ENCODE measurements at regions not wholly inside any gene's neighbourhood (a gene's known extent, or its start where the extent isn't known, plus 50 kb on each side); places are given as distances from the start of the nearest gene placed in this dataset.
"Not testable (repeated sequence)": the region's sequence is repeated elsewhere in the genome, so short reads cannot be mapped to it uniquely, and the experiment has no call there.

DNA sequence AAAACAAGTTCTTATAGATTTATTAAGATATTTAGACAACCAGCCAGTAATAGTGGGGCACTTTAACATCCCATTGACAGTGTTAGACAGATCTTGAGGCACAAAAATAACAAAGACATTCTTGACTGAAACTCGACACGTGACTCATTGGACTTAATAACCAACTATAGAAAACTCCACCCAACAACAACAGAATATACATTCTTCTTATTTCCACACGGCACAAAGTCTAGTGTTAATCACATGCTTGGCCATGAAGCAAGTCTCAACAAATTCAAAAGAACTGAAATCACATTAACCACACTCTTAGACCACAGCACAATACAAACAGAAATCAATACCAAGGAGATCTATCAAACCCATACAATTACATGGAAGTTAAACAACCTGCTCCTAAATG lies 138.1 kb downstream of the ARL5B start:
- H3K27me3 Mint-ChIP-seq = no peaks in the 10 kb centered on the region
- no peaks in the 10 kb centered on the region for H3K4me1 Mint-ChIP-seq (ENCODE audit: low read depth)
- no peak overlapping the region for H3K4me3 Mint-ChIP-seq
- POLR2A ChIA-PET = no interaction called here
- CTCF ChIA-PET = no interaction called here
- H3K27ac Mint-ChIP-seq = no peak overlapping the region
- DNase-seq = no peak
- intact Hi-C loops (cut with micrococcal nuclease) = no loop called here
- H3K36me3 Mint-ChIP-seq = no peaks in the 10 kb centered on the region
- H3K9me3 Mint-ChIP-seq = no peaks in the 10 kb centered on the region

DNA sequence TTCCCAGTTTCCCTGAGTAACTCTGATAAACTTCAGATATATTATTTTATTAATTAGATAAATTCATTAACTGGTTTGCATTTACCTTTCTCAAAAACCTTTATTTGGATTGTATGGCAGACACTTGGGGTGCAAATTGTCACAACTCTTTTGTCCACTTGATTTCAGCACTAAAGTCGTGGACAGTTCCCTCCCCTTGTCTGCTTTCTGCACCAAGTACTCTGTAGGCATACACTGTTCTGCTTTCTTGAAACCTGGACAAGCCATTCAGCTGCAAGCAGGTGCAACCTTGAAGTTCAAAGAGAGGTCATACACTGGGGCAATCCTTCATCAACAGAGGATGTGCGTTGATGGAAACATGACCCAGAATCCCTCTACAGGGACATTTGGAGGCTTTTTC lies 162.9 kb downstream of the ARL5B start:
- peaks cover 25% of the 10 kb centered on the region for H3K9me3 Mint-ChIP-seq
- no peak overlapping the region for H3K27ac Mint-ChIP-seq
- no peak overlapping the region for H3K4me3 Mint-ChIP-seq
- intact Hi-C loops (cut with micrococcal nuclease) = no loop called here
- CTCF ChIA-PET = no interaction called here
- no peaks in the 10 kb centered on the region for H3K27me3 Mint-ChIP-seq
- H3K4me1 Mint-ChIP-seq (ENCODE audit: low read depth) = no peaks in the 10 kb centered on the region
- DNase-seq = no peak
- H3K36me3 Mint-ChIP-seq = no peaks in the 10 kb centered on the region
- POLR2A ChIA-PET = no interaction called here

DNA sequence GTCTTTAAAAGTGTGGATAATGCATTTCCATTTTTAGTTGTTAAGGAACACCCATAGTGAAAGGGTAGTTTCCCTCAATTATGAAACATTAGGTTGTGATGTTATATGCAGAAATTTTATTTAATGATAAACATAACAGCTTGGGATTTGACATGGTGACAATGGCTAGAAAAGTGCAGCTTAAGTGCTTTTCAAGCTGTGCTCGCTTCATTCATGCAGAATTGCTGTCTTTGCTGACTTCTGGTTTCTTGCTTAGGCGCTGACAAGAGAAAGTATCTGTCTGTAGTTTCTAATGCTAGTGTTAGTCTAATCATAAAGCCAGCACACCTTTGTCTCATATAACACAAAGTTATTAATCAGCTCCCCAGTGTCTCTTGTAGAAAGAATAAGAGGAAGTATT lies 170.0 kb downstream of the ARL5B start:
- Mint-ChIP-seq H3K27me3 (no peaks in the 10 kb centered on the region), H3K27ac (no peak overlapping the region), H3K4me1 (ENCODE audit: low read depth) (no peaks in the 10 kb centered on the region), H3K4me3 (no peak overlapping the region), H3K9me3 (peaks cover 4% of the 10 kb centered on the region), H3K36me3 (no peaks in the 10 kb centered on the region)
- ChIA-PET CTCF (no interaction called here), POLR2A (no interaction called here)
- DNase-seq = no peak
- intact Hi-C loops (cut with micrococcal nuclease) = no loop called here

DNA sequence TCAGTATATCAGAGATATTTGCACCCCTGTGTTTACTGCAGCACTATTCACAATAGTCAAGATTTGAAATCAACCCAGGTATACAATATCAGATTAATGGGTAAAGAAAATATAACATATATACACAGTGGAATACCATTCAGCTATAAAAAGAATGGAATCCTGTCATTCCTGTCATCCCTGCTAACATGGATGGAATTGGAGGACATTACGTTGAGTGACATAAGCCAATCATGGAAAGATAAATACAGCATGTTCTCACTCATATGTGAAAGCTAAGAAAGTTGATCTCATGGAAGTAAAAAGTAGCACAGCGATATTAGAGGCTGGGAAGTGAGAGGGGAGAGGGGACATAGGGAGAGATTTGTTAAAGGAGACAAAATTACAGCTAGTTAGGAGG lies 171.0 kb downstream of the ARL5B start:
- no peak for DNase-seq
- no peaks in the 10 kb centered on the region for H3K36me3 Mint-ChIP-seq
- intact Hi-C loops (cut with micrococcal nuclease) = no loop called here
- ChIA-PET CTCF (no interaction called here), POLR2A (no interaction called here)
- H3K4me3 Mint-ChIP-seq = no peak overlapping the region
- no peaks in the 10 kb centered on the region for H3K4me1 Mint-ChIP-seq (ENCODE audit: low read depth)
- H3K27me3 Mint-ChIP-seq = no peaks in the 10 kb centered on the region
- H3K9me3 Mint-ChIP-seq = no peaks in the 10 kb centered on the region
- no peak overlapping the region for H3K27ac Mint-ChIP-seq

DNA sequence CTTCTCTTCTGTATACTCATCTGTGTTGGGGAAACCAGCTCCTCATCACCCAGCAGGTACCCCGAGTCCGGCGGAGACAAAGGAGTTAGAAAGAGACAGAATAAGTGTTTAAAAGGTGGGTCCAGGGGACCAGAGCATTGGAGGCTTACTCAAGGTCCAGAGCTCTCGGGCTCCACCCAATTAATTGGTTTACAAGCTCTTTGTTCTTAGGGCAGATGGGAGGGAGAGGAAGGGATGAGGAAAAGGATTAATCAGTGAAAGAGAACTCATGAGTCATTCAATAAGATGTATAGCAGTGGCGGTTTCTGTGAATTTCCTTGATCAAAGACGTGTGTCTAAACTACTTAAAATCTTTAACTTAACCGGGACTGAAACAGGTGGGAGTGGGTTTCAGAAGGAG lies 192.0 kb upstream of the MALRD1 start:
- CTCF ChIA-PET; intact Hi-C loops (cut with micrococcal nuclease); H3K27me3 Mint-ChIP-seq; H3K4me3 Mint-ChIP-seq; H3K36me3 Mint-ChIP-seq; H3K4me1 Mint-ChIP-seq (ENCODE audit: low read depth); H3K9me3 Mint-ChIP-seq; H3K27ac Mint-ChIP-seq; DNase-seq; POLR2A ChIA-PET: not testable (repeated sequence)

DNA sequence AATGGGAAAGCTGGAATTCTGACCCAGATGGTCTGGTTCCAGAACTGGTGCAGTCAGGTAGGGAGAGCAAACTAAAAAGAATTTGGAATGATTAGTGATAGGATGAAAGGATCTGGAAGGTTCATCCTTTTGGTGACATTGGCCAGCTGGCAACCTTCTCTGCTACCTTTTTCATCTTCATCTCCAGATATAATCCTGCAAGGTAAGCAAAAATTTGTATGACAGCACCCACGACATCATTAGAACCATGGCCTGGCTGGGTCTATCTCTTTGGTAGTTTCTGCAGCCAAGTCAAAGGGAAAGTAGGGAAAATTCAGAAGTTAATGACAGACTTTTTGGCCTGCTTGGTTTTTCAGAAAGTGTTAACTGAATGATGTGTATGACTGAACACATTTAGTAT lies 188.9 kb upstream of the MALRD1 start:
- Mint-ChIP-seq H3K9me3 (no peaks in the 10 kb centered on the region), H3K27ac (no peak overlapping the region), H3K4me1 (ENCODE audit: low read depth) (no peaks in the 10 kb centered on the region), H3K27me3 (no peaks in the 10 kb centered on the region), H3K36me3 (no peaks in the 10 kb centered on the region), H3K4me3 (no peak overlapping the region)
- POLR2A ChIA-PET = no interaction called here
- intact Hi-C loops (cut with micrococcal nuclease) = no loop called here
- CTCF ChIA-PET = interaction anchor here (0.7 kb wide), 1 partner anchor 169 kb away, joined by 3 read pairs; no protein-coding TSS in a partner anchor
- no peak for DNase-seq

DNA sequence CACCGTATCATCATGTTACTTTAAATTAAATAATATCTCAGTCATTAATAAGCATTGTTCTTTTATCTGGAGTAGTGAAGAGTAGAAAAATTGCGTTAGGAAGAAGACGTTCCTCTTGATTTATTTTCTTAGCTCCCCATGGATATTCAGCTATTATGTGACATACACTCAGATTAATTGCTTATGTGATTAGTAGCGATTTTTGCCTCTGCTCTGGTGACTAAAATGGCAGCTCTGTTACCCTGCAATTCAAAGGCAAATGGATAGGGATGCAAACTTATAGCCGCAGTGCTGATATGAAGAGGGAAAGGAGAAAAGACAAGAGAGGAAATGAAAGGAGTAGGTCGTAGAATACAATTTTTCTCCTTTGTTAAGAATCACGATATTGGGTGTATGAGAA lies 188.4 kb upstream of the MALRD1 start:
- Mint-ChIP-seq H3K36me3 (no peaks in the 10 kb centered on the region), H3K9me3 (no peaks in the 10 kb centered on the region), H3K27me3 (no peaks in the 10 kb centered on the region), H3K27ac (no peak overlapping the region), H3K4me3 (no peak overlapping the region), H3K4me1 (ENCODE audit: low read depth) (no peaks in the 10 kb centered on the region)
- intact Hi-C loops (cut with micrococcal nuclease) = no loop called here
- ChIA-PET POLR2A (no interaction called here), CTCF (interaction anchor here (0.7 kb wide), 1 partner anchor 169 kb away, joined by 3 read pairs; no protein-coding TSS in a partner anchor)
- no peak for DNase-seq

DNA sequence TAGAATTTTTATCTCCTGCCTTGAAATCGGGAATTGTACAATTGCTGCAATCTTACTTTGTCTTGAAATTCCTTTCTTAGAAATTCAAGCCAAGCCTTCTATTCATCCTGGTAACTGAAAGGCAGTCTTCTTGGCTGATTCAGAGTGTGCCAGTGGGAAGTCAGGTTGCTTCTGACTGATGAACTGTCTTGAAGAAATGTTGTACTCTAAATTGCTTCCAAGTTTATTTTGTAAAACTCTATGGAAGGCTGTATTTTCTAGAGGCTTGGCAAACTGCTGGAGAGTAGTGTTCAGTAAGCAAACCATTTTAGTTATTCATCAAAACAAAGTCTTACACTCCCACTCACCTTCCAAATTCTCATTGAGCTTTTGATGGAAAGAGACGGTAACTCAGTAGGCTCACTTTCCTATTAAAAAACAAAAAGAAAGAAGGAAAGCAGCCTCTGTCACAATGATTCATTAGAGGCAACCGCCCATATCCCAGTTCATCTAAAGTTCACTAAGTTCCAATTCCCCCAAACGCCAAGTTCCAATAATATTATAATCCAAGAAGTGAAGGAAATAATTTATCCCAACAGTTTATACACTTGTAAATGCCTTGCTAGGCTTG lies 187.9 kb upstream of the MALRD1 start:
- H3K27ac Mint-ChIP-seq = no peak overlapping the region

DNA sequence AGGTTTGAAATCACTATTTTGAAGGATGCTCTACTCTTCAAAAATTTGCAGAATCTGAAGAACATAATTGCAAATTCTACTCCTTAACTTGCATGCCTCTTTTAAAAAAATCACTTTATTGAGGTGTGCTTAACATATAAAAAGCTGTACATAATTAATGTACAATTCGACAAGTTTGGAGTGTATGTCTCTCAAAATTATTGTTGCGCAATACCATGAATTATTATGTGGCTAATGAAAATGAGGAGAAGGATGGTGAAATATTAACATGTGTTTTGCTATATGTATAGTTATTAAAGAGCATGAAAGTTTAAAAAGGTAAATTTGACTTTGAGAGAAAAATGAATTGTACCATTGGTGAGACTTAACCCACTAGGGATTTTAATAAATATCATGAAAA lies 187.2 kb upstream of the MALRD1 start:
- H3K4me1 Mint-ChIP-seq (ENCODE audit: low read depth) = no peaks in the 10 kb centered on the region
- H3K27me3 Mint-ChIP-seq = no peaks in the 10 kb centered on the region
- ChIA-PET CTCF (no interaction called here), POLR2A (no interaction called here)
- H3K9me3 Mint-ChIP-seq = no peaks in the 10 kb centered on the region
- DNase-seq = no peak
- intact Hi-C loops (cut with micrococcal nuclease) = no loop called here
- no peak overlapping the region for H3K4me3 Mint-ChIP-seq
- H3K27ac Mint-ChIP-seq = no peak overlapping the region
- H3K36me3 Mint-ChIP-seq = no peaks in the 10 kb centered on the region

More for the DNA sequence above, 187.9 kb upstream of the MALRD1 start:
- no peak for DNase-seq
- ChIA-PET POLR2A (no interaction called here), CTCF (no interaction called here)
- intact Hi-C loops (cut with micrococcal nuclease) = no loop called here
- Mint-ChIP-seq H3K36me3 (no peaks in the 10 kb centered on the region), H3K4me3 (no peak overlapping the region), H3K27me3 (no peaks in the 10 kb centered on the region), H3K9me3 (no peaks in the 10 kb centered on the region), H3K4me1 (ENCODE audit: low read depth) (no peaks in the 10 kb centered on the region)

DNA sequence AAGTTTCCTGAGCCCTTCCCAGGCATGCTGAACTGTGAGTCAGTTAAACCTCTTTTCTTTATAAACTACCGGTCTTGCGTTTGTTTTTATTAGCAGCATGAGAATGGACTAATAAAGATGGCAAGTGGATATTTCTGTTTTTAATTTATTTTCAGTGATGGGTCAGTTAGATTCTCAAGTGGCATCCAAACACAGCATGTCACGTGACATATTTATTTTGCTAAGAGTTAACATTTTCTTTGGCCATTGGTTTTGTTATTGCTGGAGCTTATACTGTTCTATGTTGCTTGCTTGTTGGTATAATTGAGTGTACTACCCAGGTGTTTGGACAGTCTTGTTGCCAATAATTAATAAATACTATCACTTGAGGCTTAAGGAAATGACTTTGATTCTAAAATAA lies 181.7 kb upstream of the MALRD1 start:
- Mint-ChIP-seq H3K36me3 (no peaks in the 10 kb centered on the region), H3K27me3 (no peaks in the 10 kb centered on the region), H3K27ac (no peak overlapping the region), H3K9me3 (peaks cover 10% of the 10 kb centered on the region), H3K4me1 (ENCODE audit: low read depth) (no peaks in the 10 kb centered on the region), H3K4me3 (no peak overlapping the region)
- no peak for DNase-seq
- CTCF ChIA-PET = no interaction called here
- POLR2A ChIA-PET = no interaction called here
- intact Hi-C loops (cut with micrococcal nuclease) = no loop called here

DNA sequence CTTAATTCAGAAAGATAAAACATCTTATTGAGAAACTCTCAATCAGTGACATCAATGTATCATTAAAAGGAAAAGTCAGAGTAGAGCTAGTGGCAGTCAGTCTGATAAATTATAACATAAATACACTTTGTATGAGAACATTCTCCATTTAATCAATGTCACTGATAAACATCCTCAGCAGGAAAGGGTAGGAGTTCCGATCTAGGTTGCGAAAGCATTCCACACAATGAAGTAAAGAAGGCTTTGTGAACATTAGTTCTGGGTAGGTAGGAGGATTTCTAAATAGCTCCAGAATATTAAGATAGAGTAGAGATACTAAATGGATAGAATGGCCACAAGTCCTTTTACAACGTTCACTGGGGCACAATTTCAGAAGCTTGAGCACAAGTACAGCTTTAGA lies 179.7 kb upstream of the MALRD1 start:
- H3K27me3 Mint-ChIP-seq = no peaks in the 10 kb centered on the region
- ChIA-PET POLR2A (no interaction called here), CTCF (no interaction called here)
- no peak for DNase-seq
- H3K27ac Mint-ChIP-seq = no peak overlapping the region
- H3K4me3 Mint-ChIP-seq = no peak overlapping the region
- H3K9me3 Mint-ChIP-seq = peaks cover 10% of the 10 kb centered on the region
- intact Hi-C loops (cut with micrococcal nuclease) = no loop called here
- no peaks in the 10 kb centered on the region for H3K36me3 Mint-ChIP-seq
- H3K4me1 Mint-ChIP-seq (ENCODE audit: low read depth) = no peaks in the 10 kb centered on the region

DNA sequence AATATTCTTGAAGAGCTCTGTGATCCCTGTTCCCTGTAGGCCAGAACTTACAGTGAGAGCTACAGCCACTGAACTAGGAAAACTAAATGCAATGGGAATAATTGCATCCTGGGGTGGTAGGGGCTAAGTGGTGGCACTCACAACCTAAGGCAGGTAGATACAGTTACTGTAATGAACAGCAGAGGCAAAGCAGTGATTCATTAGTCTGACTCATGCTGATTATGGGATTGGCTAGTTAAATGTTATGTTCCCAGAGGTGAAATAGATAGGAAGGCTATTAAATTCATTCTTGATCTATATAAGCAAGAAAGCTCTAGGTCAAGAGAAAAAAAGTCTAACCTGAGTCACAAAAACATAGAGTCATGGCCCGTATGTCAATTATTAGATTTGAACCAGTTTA lies 173.1 kb upstream of the MALRD1 start:
- H3K9me3 Mint-ChIP-seq = peaks cover 10% of the 10 kb centered on the region
- DNase-seq = no peak
- H3K4me1 Mint-ChIP-seq (ENCODE audit: low read depth) = no peaks in the 10 kb centered on the region
- intact Hi-C loops (cut with micrococcal nuclease) = no loop called here
- no peak overlapping the region for H3K4me3 Mint-ChIP-seq
- H3K36me3 Mint-ChIP-seq = no peaks in the 10 kb centered on the region
- ChIA-PET POLR2A (no interaction called here), CTCF (no interaction called here)
- no peaks in the 10 kb centered on the region for H3K27me3 Mint-ChIP-seq
- H3K27ac Mint-ChIP-seq = no peak overlapping the region

DNA sequence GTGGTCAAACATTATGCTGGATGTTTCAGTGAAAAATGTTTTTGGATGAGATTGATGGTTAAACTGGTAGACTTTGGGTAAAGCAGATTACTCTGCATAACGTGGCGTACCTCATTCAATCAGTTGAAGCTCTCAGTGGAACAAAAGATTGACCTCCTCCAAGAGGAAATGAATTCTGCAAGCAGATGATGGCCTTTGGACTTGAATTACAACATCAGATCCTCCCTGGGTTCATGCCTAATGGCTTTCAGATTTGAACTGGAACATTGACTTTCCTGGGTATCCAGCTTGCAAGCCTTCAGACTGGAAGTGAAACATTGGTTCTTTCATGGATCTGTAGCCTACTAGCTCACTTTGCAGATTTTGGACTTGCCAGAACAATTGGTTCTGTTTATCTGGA lies 169.3 kb upstream of the MALRD1 start:
- no peak for DNase-seq
- peaks cover 3% of the 10 kb centered on the region for H3K9me3 Mint-ChIP-seq
- H3K4me3 Mint-ChIP-seq = no peak overlapping the region
- CTCF ChIA-PET = no interaction called here
- POLR2A ChIA-PET = interaction anchor here (0.6 kb wide), 1 partner anchor 1082 kb away, joined by 3 read pairs; no protein-coding TSS in a partner anchor
- H3K36me3 Mint-ChIP-seq = no peaks in the 10 kb centered on the region
- no peaks in the 10 kb centered on the region for H3K27me3 Mint-ChIP-seq
- no peak overlapping the region for H3K27ac Mint-ChIP-seq
- intact Hi-C loops (cut with micrococcal nuclease) = no loop called here
- H3K4me1 Mint-ChIP-seq (ENCODE audit: low read depth) = no peaks in the 10 kb centered on the region

DNA sequence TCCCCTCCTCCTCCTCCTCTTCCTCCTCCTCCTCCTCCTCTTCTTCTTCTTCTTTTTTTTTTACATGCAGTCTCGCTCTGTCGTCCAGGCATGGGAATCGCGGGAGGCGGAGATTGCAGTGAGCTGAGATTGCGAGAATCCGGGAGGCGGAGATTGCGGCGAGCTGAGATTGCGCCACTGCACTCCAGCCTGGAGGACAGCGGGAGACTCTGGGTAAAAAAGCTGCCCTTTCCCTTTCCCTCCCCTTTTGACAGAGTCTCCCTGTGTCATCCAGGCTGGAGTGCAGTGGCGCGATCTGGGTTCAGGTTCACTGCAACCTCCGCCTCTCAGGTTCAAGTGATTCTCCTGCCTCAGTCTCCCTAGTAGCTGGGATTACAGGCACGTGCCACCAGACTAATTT lies 168.1 kb upstream of the MALRD1 start:
- intact Hi-C loops (cut with micrococcal nuclease) = no loop called here
- CTCF ChIA-PET = no interaction called here
- POLR2A ChIA-PET = no interaction called here
- no peaks in the 10 kb centered on the region for H3K36me3 Mint-ChIP-seq
- peaks cover 3% of the 10 kb centered on the region for H3K9me3 Mint-ChIP-seq
- DNase-seq = no peak
- H3K4me3 Mint-ChIP-seq = no peak overlapping the region
- no peaks in the 10 kb centered on the region for H3K27me3 Mint-ChIP-seq
- H3K27ac Mint-ChIP-seq = no peak overlapping the region
- H3K4me1 Mint-ChIP-seq (ENCODE audit: low read depth) = no peaks in the 10 kb centered on the region

All from activated CD4-positive, alpha-beta memory T cell treated with anti-CD3 and anti-CD28 coated beads for 36 hours (primary cell).